Coronary artery (tissue), 2 donors: ENCODE measurements at regions not wholly inside any gene's neighbourhood (a gene's known extent, or its start where the extent isn't known, plus 50 kb on each side); places are given as distances from the start of the nearest gene placed in this dataset.

ENCODE experiments used
- DNase-seq: peaks from one replicate; pipeline ENCODE4 v3.0.0-alpha.2; 2017; ENCODE audit warnings: low spot score
- H3K27ac ChIP-seq, 2 donors: fragments of 200-600 bp; sonication (generic); one replicate each; pipeline ENCODE4 v1.5.1; 2016 to 2019
- H3K4me3 ChIP-seq: fragments of 200-600 bp; sonication (generic); 2 replicates; pipeline ENCODE4 v1.5.1; 2016; ENCODE audit warnings: mild to moderate bottlenecking, moderate library complexity
- CTCF ChIP-seq: fragments of 200-600 bp; sonication (generic); IDR thresholded peaks from one replicate; pipeline ENCODE4 v1.5.1; 2019; ENCODE audit warnings: antibody characterized with exemption

GRCh38 chr16:26651884-26652283, 414.8 kb upstream of the C16orf82 start:
- Histone ChIP-seq H3K4me3 (no peak overlapping the region), H3K27ac (no peak overlapping the region)
- no peak for TF ChIP-seq CTCF
- no peak for DNase-seq

- no peak for DNase-seq
- Histone ChIP-seq H3K27ac (no peak overlapping the region), H3K4me3 (no peak overlapping the region)
- TF ChIP-seq CTCF: no peak
These were observed 408.2 kb upstream of the C16orf82 start for GRCh38 chr16:26658486-26658885.

GRCh38 chr16:26658915-26659314, 407.8 kb upstream of the C16orf82 start:
- no peak for DNase-seq
- no peak for TF ChIP-seq CTCF
- Histone ChIP-seq H3K4me3 (no peak overlapping the region), H3K27ac (no peak overlapping the region)

GRCh38 chr16:26664086-26664485, 402.6 kb upstream of the C16orf82 start:
- Histone ChIP-seq H3K27ac (no peak overlapping the region), H3K4me3 (no peak overlapping the region)
- TF ChIP-seq CTCF: no peak
- DNase-seq: no peak

- no peak for DNase-seq
- TF ChIP-seq CTCF: no peak
- Histone ChIP-seq H3K4me3 (no peak overlapping the region), H3K27ac (no peak overlapping the region)
These were observed 401.4 kb upstream of the C16orf82 start for GRCh38 chr16:26665166-26665939.

- no peak overlapping the region for H3K4me3 ChIP-seq
- no peak for DNase-seq
- no peak for TF ChIP-seq CTCF
- no peak overlapping the region for H3K27ac ChIP-seq
These were observed 400.2 kb upstream of the C16orf82 start for GRCh38 chr16:26666486-26666885.

- DNase-seq: no peak
- TF ChIP-seq CTCF: no peak
- Histone ChIP-seq H3K27ac (no peak overlapping the region), H3K4me3 (no peak overlapping the region)
These were observed 399.4 kb upstream of the C16orf82 start for GRCh38 chr16:26667307-26667706.
